IMR-90 (cell line): ENCODE measurements at regions not wholly inside any gene's neighbourhood (a gene's known extent, or its start where the extent isn't known, plus 50 kb on each side); places are given as distances from the start of the nearest gene placed in this dataset.
A peak's percentile ranks its signal among the peaks of the same experiment; 100 is the strongest.

Source experiments
- ATAC-seq: fragments of 200-7000 bp; cut with Tn5 transposase; 2 replicates; pipeline ENCODE4 v1.9.1; 2020; ENCODE audit warnings: low read depth, mild to moderate bottlenecking, moderate library complexity
- BruUV-seq: library from RNA; stranded (reverse); fragments of 400-500 nt; replicated peaks from 2 replicates; lab custom pipeline; 2021; lab: Mats Ljungman, UMichigan
- CTCF ChIA-PET: fragments of 300-600 bp; formaldehyde crosslinking; extraction: SDS; loops from one replicate; lab custom pipeline; 2021; ENCODE audit warnings: antibody characterized with exemption; lab: Yijun Ruan, JAX
- POLR2A ChIA-PET: fragments of 300-600 bp; sonication (Branson Sonifier 250); formaldehyde crosslinking; loops from one replicate; lab custom pipeline; 2022; ENCODE audit warnings: antibody characterized with exemption; ENCODE audit not compliant: unreplicated experiment; lab: Charles Lee
- DNase-seq: peaks from one replicate; pipeline ENCODE4 v3.0.0; 2013
- H2AFZ ChIP-seq: replicated peaks from 2 replicates; pipeline ENCODE3; 2013; ENCODE audit warnings: low read length, mild to moderate bottlenecking; ENCODE audit not compliant: poor library complexity
- H2AK5ac ChIP-seq: 2 replicates; pipeline ENCODE4 v1.6.1; 2013; ENCODE audit warnings: low read depth, low read length, inconsistent platforms
- H2AK9ac ChIP-seq: replicated peaks from 2 replicates; pipeline ENCODE3; 2013; ENCODE audit warnings: mild to moderate bottlenecking, low read depth, low read length, moderate library complexity; ENCODE audit not compliant: poor library complexity
- H2BK120ac ChIP-seq: 2 replicates; pipeline ENCODE4 v1.6.1; 2013; ENCODE audit warnings: low read depth, low read length, inconsistent platforms
- H2BK15ac ChIP-seq: 3 replicates; pipeline ENCODE4 v1.6.1; 2013; ENCODE audit warnings: low read depth, low read length, inconsistent platforms
- H2BK20ac ChIP-seq: 2 replicates; pipeline ENCODE4 v1.6.1; 2013; ENCODE audit warnings: low read depth, mild to moderate bottlenecking, inconsistent platforms, low read length, moderate library complexity
- H2BK5ac ChIP-seq: 2 replicates; pipeline ENCODE4 v1.6.1; 2013; ENCODE audit warnings: mild to moderate bottlenecking, low read depth, low read length, inconsistent platforms; ENCODE audit not compliant: poor library complexity, severe bottlenecking
- H3K14ac ChIP-seq: replicated peaks from 2 replicates; pipeline ENCODE4 v1.6.1; 2013; ENCODE audit warnings: low read depth, low read length, inconsistent platforms
- H3K18ac ChIP-seq: 2 replicates; pipeline ENCODE4 v1.6.1; 2013; ENCODE audit warnings: low read depth, low read length, control low read depth
- H3K23ac ChIP-seq: 2 replicates; pipeline ENCODE4 v1.6.1; 2013; ENCODE audit warnings: low read depth, low read length, inconsistent platforms
- H3K27ac ChIP-seq: 2 replicates; pipeline ENCODE4 v1.5.1; 2013; ENCODE audit warnings: mild to moderate bottlenecking, control low read depth, low read length; ENCODE audit not compliant: insufficient read depth
- H3K27me3 ChIP-seq: 2 replicates; pipeline ENCODE4 v1.6.1; 2013; ENCODE audit warnings: low read length; ENCODE audit not compliant: control insufficient read depth, insufficient read depth
- H3K36me3 ChIP-seq: 2 replicates; pipeline ENCODE4 v1.6.1; 2013; ENCODE audit warnings: low read length, mixed read lengths; ENCODE audit not compliant: control insufficient read depth, insufficient read depth
- H3K4ac ChIP-seq: 2 replicates; pipeline ENCODE4 v1.6.1; 2013; ENCODE audit warnings: low read depth, low read length, inconsistent platforms
- H3K4me1 ChIP-seq: 2 replicates; pipeline ENCODE4 v1.6.1; 2013; ENCODE audit warnings: low read length, mixed read lengths; ENCODE audit not compliant: control insufficient read depth, insufficient read depth
- H3K4me2 ChIP-seq: 2 replicates; pipeline ENCODE4 v1.6.1; 2013; ENCODE audit warnings: low read depth, mild to moderate bottlenecking, control low read depth, low read length, moderate library complexity
- H3K4me3 ChIP-seq: 2 replicates; pipeline ENCODE4 v1.5.1; 2013; ENCODE audit warnings: low read depth, mild to moderate bottlenecking, control low read depth, low read length, moderate library complexity; ENCODE audit not compliant: insufficient read depth
- H3K56ac ChIP-seq: 2 replicates; pipeline ENCODE4 v1.6.1; 2013; ENCODE audit warnings: low read length, inconsistent platforms; ENCODE audit not compliant: insufficient read depth; ENCODE audit errors: extremely low read depth
- H3K79me1 ChIP-seq, 2 experiments: 2 replicates each; pipeline ENCODE4 v1.6.1; 2013; ENCODE audit warnings: low read length in 2 of 2, inconsistent platforms in 1 of 2, low read depth in 1 of 2
- H3K9ac ChIP-seq: 2 replicates; pipeline ENCODE4 v1.6.1; 2013; ENCODE audit warnings: low read depth, low read length, control low read depth
- H3K9me1 ChIP-seq: 2 replicates; pipeline ENCODE4 v1.6.1; 2013; ENCODE audit warnings: low read length, inconsistent platforms; ENCODE audit not compliant: insufficient read depth
- H3K9me3 ChIP-seq: 2 replicates; pipeline ENCODE4 v1.6.1; 2013; ENCODE audit warnings: low read length; ENCODE audit not compliant: control insufficient read depth, insufficient read depth
- H4K20me1 ChIP-seq: 2 replicates; pipeline ENCODE4 v1.6.1; 2013; ENCODE audit warnings: low read length, inconsistent platforms; ENCODE audit not compliant: insufficient read depth
- H4K5ac ChIP-seq: 2 replicates; pipeline ENCODE4 v1.6.1; 2013; ENCODE audit warnings: mild to moderate bottlenecking, low read depth, low read length, control low read depth
- H4K8ac ChIP-seq, 2 experiments: 2 replicates each; pipeline ENCODE4 v1.6.1; 2013; ENCODE audit warnings: low read depth in 2 of 2, low read length in 2 of 2, control low read depth in 1 of 2, inconsistent platforms in 1 of 2
- H4K91ac ChIP-seq: 2 replicates; pipeline ENCODE4 v1.6.1; 2013; ENCODE audit warnings: low read depth, low read length, inconsistent platforms; ENCODE audit not compliant: insufficient read depth
- POLR2A ChIP-seq: IDR thresholded peaks from 2 replicates; pipeline ENCODE4 v1.6.1; 2012; ENCODE audit warnings: mild to moderate bottlenecking, low read depth, low read length
- RAD21 ChIP-seq: IDR thresholded peaks from 2 replicates; pipeline ENCODE4 v1.6.1; 2012; ENCODE audit warnings: low read length, improper control_type of control experiment
- WGBS, 2 experiments: methylation state at CpG; one replicate each; pipeline versions ENCODE4 v1.1.5 to v1.1.7; 2013; ENCODE audit warnings: missing lambda C conversion rate in 2 of 2; ENCODE audit not compliant: insufficient read length in 1 of 2; ENCODE audit errors: extremely low coverage in 2 of 2; 5-methylcytosine and 5-hydroxymethylcytosine counted together
- dilution Hi-C: fragments of 300-500 bp; cut with HindIII; formaldehyde crosslinking; loops from one replicate; pipeline ENCODE4 v1.14.3; 2018; ENCODE audit warnings: low sequenced_read_pairs; ENCODE audit not compliant: unreplicated experiment
- in situ Hi-C: fragments of 300-500 bp; cut with MboI; formaldehyde crosslinking; loops from 3 replicates; pipeline ENCODE4 v1.14.3; 2019; ENCODE audit warnings: low sequenced_read_pairs, inconsistent platforms, mixed read lengths
- intact Hi-C: fragments of 100-400 bp; cut with micrococcal nuclease; formaldehyde crosslinking; loops from 2 replicates; pipeline ENCODE4 v1.10.0; 2022

GRCh38 chr1:234986750-234987414 lies 141.8 kb downstream of the TOMM20 start:
- peak overlapping the region; percentile 71 for H2BK15ac ChIP-seq
- H2AK9ac ChIP-seq: peak overlapping the region; percentile 77
- no peaks in the 10 kb centered on the region for H3K27me3 ChIP-seq
- peak overlapping the region; percentile 92 for H2BK120ac ChIP-seq
- peak overlapping the region; percentile 57; the same call in 1 of the 2 replicates for H3K56ac ChIP-seq
- peak overlapping the region; percentile 91 for H4K5ac ChIP-seq
- H3K9me3 ChIP-seq: no peaks in the 10 kb centered on the region
- no peak overlapping the region for H3K4me3 ChIP-seq
- H2AFZ ChIP-seq: peak overlapping the region; percentile 72
- H4K20me1 ChIP-seq: no peaks in the 10 kb centered on the region
- H3K4me2 ChIP-seq: no peak overlapping the region; the same call in 1 of the 2 replicates
- no peaks in the 10 kb centered on the region for H3K36me3 ChIP-seq
- intact Hi-C loops: no loop called here
- ATAC-seq: no peak; the same call in 1 of the 2 replicates
- dilution Hi-C loops: no loop called here
- H4K8ac ChIP-seq: peak overlapping the region; percentile 49 to 81; a peak in 3 of 4 replicates
- TF ChIP-seq RAD21 (no peak), POLR2A (peak; percentile 47)
- H2AK5ac ChIP-seq: peak overlapping the region; percentile 92
- DNase-seq: no peak
- H4K91ac ChIP-seq: peak overlapping the region; percentile 86
- H3K14ac ChIP-seq: peak overlapping the region; percentile 91
- peaks cover 16% of the 10 kb centered on the region for H3K9me1 ChIP-seq
- H3K4ac ChIP-seq: peak overlapping the region; percentile 87
- peak overlapping the region; percentile 98 for H3K18ac ChIP-seq
- no TSS peak for BruUV-seq
- ChIA-PET POLR2A (interaction anchor here (1.1 kb wide), 1 partner anchor 377 kb away, joined by 5 read pairs; the partner anchor contains the start of gene IRF2BP2), CTCF (interaction anchor here (0.5 to 1.1 kb wide), 2 partner anchors 15 to 21 kb away, joined by 4 read pairs; no protein-coding TSS in a partner anchor)
- H2BK20ac ChIP-seq: peak overlapping the region; percentile 93
- H3K27ac ChIP-seq: peak overlapping the region; percentile 82
- H3K23ac ChIP-seq: peak overlapping the region; percentile 40; the same call in 1 of the 2 replicates
- H3K4me1 ChIP-seq: peaks cover 30% of the 10 kb centered on the region
- peak overlapping the region; percentile 95 for H2BK5ac ChIP-seq
- peaks cover 0 to 13% of the 10 kb centered on the region in 2 experiments; a peak in 1 of 4 replicates for H3K79me1 ChIP-seq
- peak overlapping the region; percentile 25 for H3K9ac ChIP-seq
- in situ Hi-C loops: no loop called here
- WGBS, 2 experiments: 42% methylated on average over 5 of the region's 9 CpGs; no CpG with 5 or more reads in 1 of the 2 experiments
